Keratinocyte (primary cell): ENCODE measurements at regions not wholly inside any gene's neighbourhood (a gene's known extent, or its start where the extent isn't known, plus 50 kb on each side); places are given as distances from the start of the nearest gene placed in this dataset.

Experiments
- DNase-seq: peaks from one replicate; pipeline ENCODE4 v3.0.0-alpha.2; 2011; ENCODE audit warnings: low read depth, missing footprints, low spot score
- FAIRE-seq: peaks from 2 replicates; lab custom pipeline; 2011; peaks lifted over from hg19 to GRCh38; lab: Jason Lieb, UNC
- H2AFZ ChIP-seq: 2 replicates; pipeline ENCODE4 v1.6.0; 2012; ENCODE audit warnings: low read length, control low read depth, inconsistent platforms; ENCODE audit not compliant: control insufficient read depth
- H3K27ac ChIP-seq: 2 replicates; pipeline ENCODE4 v1.5.1; 2011; ENCODE audit warnings: low read length; ENCODE audit not compliant: control insufficient read depth, insufficient read depth
- H3K27me3 ChIP-seq: 3 replicates; pipeline ENCODE4 v1.6.0; 2011; ENCODE audit warnings: low read length; ENCODE audit not compliant: control insufficient read depth, insufficient read depth; ENCODE audit errors: extremely low read depth
- H3K36me3 ChIP-seq, 2 experiments: 2 replicates in 1 of 2; 3 replicates in 1 of 2; pipeline ENCODE4 v1.5.1; 2011; ENCODE audit warnings: low read length in 2 of 2, mild to moderate bottlenecking in 1 of 2; ENCODE audit not compliant: control insufficient read depth in 2 of 2, insufficient read depth in 2 of 2; ENCODE audit errors: extremely low read depth in 1 of 2
- H3K4me1 ChIP-seq: 3 replicates; pipeline ENCODE4 v1.5.1; 2011; ENCODE audit warnings: low read length; ENCODE audit not compliant: control insufficient read depth, insufficient read depth; ENCODE audit errors: extremely low read depth
- H3K4me2 ChIP-seq: 3 replicates; pipeline ENCODE4 v1.6.0; 2011; ENCODE audit warnings: low read depth, low read length; ENCODE audit not compliant: control insufficient read depth, insufficient read depth; ENCODE audit errors: extremely low read depth
- H3K4me3 ChIP-seq, 3 experiments: fragments of 200-600 bp in 1 of 3; sonication (generic) in 1 of 3; 2 replicates in 2 of 3; 3 replicates in 1 of 3; pipeline ENCODE4 v1.5.1; 2011 to 2016; ENCODE audit warnings: low read length in 3 of 3, mild to moderate bottlenecking in 3 of 3, control low read depth in 2 of 3, inconsistent platforms in 1 of 3, low read depth in 1 of 3, mixed read lengths in 1 of 3, mixed run types in 1 of 3, moderate library complexity in 1 of 3; ENCODE audit not compliant: control insufficient read depth in 2 of 3, insufficient read depth in 2 of 3; ENCODE audit errors: extremely low read depth in 1 of 3
- H3K79me2 ChIP-seq: 2 replicates; pipeline ENCODE4 v1.6.0; 2012; ENCODE audit warnings: low read length; ENCODE audit not compliant: control insufficient read depth, insufficient read depth
- H3K9ac ChIP-seq: 3 replicates; pipeline ENCODE4 v1.6.0; 2011; ENCODE audit warnings: low read length; ENCODE audit not compliant: control insufficient read depth, insufficient read depth; ENCODE audit errors: extremely low read depth
- H3K9me1 ChIP-seq: 3 replicates; pipeline ENCODE4 v1.6.0; 2011; ENCODE audit warnings: low read length; ENCODE audit not compliant: control insufficient read depth, insufficient read depth; ENCODE audit errors: extremely low read depth
- H3K9me3 ChIP-seq: 2 replicates; pipeline ENCODE4 v1.5.1; 2012; ENCODE audit warnings: low read depth, low read length; ENCODE audit not compliant: control insufficient read depth
- H4K20me1 ChIP-seq: 3 replicates; pipeline ENCODE4 v1.6.0; 2011; ENCODE audit warnings: low read length; ENCODE audit not compliant: control insufficient read depth, insufficient read depth; ENCODE audit errors: extremely low read depth
- EZH2 ChIP-seq: IDR thresholded peaks from one replicate; pipeline ENCODE4 v1.6.1; 2012; ENCODE audit warnings: inconsistent platforms, mild to moderate bottlenecking, low read length, moderate library complexity
- dilution Hi-C: fragments of 300-500 bp; cut with MboI; formaldehyde crosslinking; loops from one replicate; pipeline ENCODE4 v1.7.0; 2020; ENCODE audit warnings: low sequenced_read_pairs; ENCODE audit not compliant: extremely low pct_ligation_motif_present
- TF ChIP-seq, protein P1 (sequence below), 3 experiments: IDR thresholded peaks in 1 of 3; conservative IDR thresholded peaks in 1 of 3; optimal IDR thresholded peaks in 1 of 3; 2 replicates in 2 of 3; 3 replicates in 1 of 3; pipeline versions ENCODE3 to v1.5.1; 2011; ENCODE audit warnings: low read length in 3 of 3, mild to moderate bottlenecking in 3 of 3, moderate library complexity in 2 of 3, control low read depth in 1 of 3, inconsistent platforms in 1 of 3; ENCODE audit not compliant: insufficient read depth in 2 of 3; ENCODE audit errors: extremely low read depth in 1 of 3

DNA sequence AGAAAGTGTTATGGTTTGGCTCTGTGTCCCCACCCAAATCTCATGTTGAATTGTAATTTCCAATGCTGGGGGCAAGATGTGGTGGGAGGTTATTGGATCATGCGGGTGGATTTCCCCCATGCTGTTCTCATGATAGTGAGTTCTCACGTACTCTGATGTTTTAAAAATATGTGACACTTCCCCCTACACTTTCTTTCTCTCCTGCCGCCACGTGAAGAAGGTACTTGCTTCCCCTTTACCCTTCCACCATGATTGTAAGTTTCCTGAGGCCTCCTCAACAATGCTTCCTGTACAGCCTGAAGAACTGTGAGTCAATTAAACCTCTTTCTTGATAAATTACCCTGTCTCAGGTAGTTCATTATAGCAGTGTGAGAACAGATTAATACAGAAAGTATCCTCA is 150.8 kb downstream of the TMEM200A start:
- Histone ChIP-seq H3K36me3 (no peaks in the 10 kb centered on the region), H4K20me1 (no peaks in the 10 kb centered on the region), H3K79me2 (no peaks in the 10 kb centered on the region), H3K27me3 (no peaks in the 10 kb centered on the region), H3K4me1 (peaks cover 25% of the 10 kb centered on the region), H3K9me3 (peaks cover 1% of the 10 kb centered on the region), H3K4me3 (no peak overlapping the region), H3K4me2 (no peak overlapping the region), H3K9me1 (no peaks in the 10 kb centered on the region), H3K27ac (peak overlapping the region; percentile 85), H3K9ac (no peak overlapping the region), H2AFZ (no peak overlapping the region)
- dilution Hi-C loops, result no loop called here
- DNase-seq, result no peak
- no peak for FAIRE-seq
- TF ChIP-seq, protein P1, sequence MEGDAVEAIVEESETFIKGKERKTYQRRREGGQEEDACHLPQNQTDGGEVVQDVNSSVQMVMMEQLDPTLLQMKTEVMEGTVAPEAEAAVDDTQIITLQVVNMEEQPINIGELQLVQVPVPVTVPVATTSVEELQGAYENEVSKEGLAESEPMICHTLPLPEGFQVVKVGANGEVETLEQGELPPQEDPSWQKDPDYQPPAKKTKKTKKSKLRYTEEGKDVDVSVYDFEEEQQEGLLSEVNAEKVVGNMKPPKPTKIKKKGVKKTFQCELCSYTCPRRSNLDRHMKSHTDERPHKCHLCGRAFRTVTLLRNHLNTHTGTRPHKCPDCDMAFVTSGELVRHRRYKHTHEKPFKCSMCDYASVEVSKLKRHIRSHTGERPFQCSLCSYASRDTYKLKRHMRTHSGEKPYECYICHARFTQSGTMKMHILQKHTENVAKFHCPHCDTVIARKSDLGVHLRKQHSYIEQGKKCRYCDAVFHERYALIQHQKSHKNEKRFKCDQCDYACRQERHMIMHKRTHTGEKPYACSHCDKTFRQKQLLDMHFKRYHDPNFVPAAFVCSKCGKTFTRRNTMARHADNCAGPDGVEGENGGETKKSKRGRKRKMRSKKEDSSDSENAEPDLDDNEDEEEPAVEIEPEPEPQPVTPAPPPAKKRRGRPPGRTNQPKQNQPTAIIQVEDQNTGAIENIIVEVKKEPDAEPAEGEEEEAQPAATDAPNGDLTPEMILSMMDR (optimal IDR thresholded peaks at IDR 0.05 in 1 of 3, IDR thresholded peaks at IDR 0.05 in 1 of 3, conservative IDR thresholded peaks at IDR 0.05 in 1 of 3; ENCODE audit: extremely low read depth in 1 of 3, insufficient read depth in 2 of 3, low read length in 3 of 3), result no peak
- no peak for TF ChIP-seq EZH2

DNA sequence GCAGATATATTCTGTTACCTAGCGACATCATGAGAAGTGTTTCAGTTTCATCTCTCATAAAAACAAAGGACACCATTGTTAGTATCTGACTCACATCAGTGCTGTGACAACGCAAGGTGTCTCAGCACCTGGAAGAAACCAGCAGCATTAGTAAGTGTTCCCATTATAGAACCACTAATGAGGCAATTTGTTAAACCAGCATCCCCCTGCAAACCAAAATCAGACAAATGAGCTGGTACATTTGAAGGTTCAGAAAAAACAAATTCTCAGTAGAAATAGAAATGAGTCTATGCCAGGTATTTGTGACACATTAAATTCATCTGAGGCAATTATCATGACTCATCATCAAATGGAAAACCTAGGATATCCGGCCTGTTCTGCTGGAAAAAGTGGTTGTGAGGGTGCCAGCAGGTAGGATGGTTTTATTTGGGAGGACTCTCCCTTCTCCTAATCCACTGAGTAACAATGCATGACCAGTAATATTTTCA is 151.7 kb downstream of the TMEM200A start:
- Histone ChIP-seq H4K20me1 (no peaks in the 10 kb centered on the region), H3K27ac (peak overlapping the region; percentile 85), H3K9me3 (peaks cover 1% of the 10 kb centered on the region), H3K4me3 (no peak overlapping the region), H3K4me1 (peaks cover 25% of the 10 kb centered on the region), H3K9ac (peak overlapping the region; percentile 28), H3K27me3 (no peaks in the 10 kb centered on the region), H2AFZ (no peak overlapping the region), H3K79me2 (no peaks in the 10 kb centered on the region), H3K4me2 (peak overlapping the region; percentile 29), H3K36me3 (no peaks in the 10 kb centered on the region), H3K9me1 (no peaks in the 10 kb centered on the region)
- FAIRE-seq (peak; percentile 85), DNase-seq (peak; percentile 42)
- TF ChIP-seq, protein P1 (optimal IDR thresholded peaks at IDR 0.05 in 1 of 3, IDR thresholded peaks at IDR 0.05 in 1 of 3, conservative IDR thresholded peaks at IDR 0.05 in 1 of 3; ENCODE audit: extremely low read depth in 1 of 3, insufficient read depth in 2 of 3, low read length in 3 of 3), result no peak
- TF ChIP-seq EZH2, result no peak
- dilution Hi-C loops, result no loop called here
